Stomach (tissue), 8 donors: ENCODE measurements at regions not wholly inside any gene's neighbourhood (a gene's known extent, or its start where the extent isn't known, plus 50 kb on each side); places are given as distances from the start of the nearest gene placed in this dataset.

Experiments
- DNase-seq, 2 donors: peaks; one replicate each; pipeline versions ENCODE4 v3.0.0 to v3.0.0-alpha.2; 2013 to 2019
- H3K27ac ChIP-seq, 5 donors: fragments of 200-600 bp in 4 of 5; sonication (generic) in 4 of 5; one replicate each; pipeline ENCODE4 v1.5.1; 2013 to 2019; ENCODE audit warnings: mild to moderate bottlenecking in 1 of 5, moderate library complexity in 1 of 5
- H3K27me3 ChIP-seq, 3 donors: fragments of 200-600 bp; sonication (generic); one replicate each; pipeline ENCODE4 v1.5.1; 2017 to 2019; ENCODE audit warnings: mixed run types in 1 of 3
- H3K36me3 ChIP-seq, 4 donors: fragments of 200-600 bp; sonication (generic); 1 replicate in 3 of 4; 2 replicates in 1 of 4; pipeline ENCODE4 v1.5.1; 2016 to 2019
- H3K4me1 ChIP-seq, 4 donors: fragments of 200-600 bp; sonication (generic); one replicate each; pipeline ENCODE4 v1.5.1; 2016 to 2019
- H3K4me3 ChIP-seq, 4 donors: fragments of 200-600 bp; sonication (generic) in 3 of 4; one replicate each; pipeline ENCODE4 v1.5.1; 2016 to 2019; ENCODE audit warnings: mild to moderate bottlenecking in 1 of 4
- H3K9me3 ChIP-seq, 4 donors: fragments of 200-600 bp; sonication (generic); one replicate each; pipeline ENCODE4 v1.5.1; 2016 to 2019
- CTCF ChIP-seq, 7 experiments: fragments of 450-650 bp in 4 of 7; fragments of 200-600 bp in 3 of 7; sonication (generic) in 3 of 7; IDR thresholded peaks; one replicate each; pipeline ENCODE4 v1.5.1; 2016 to 2019; ENCODE audit warnings: antibody characterized with exemption in 7 of 7, control low read depth in 2 of 7, mild to moderate bottlenecking in 1 of 7
- EP300 ChIP-seq: sonication (generic); formaldehyde crosslinking; IDR thresholded peaks from one replicate; pipeline ENCODE4 v1.6.1; 2017; ENCODE audit warnings: antibody characterized with exemption
- POLR2A ChIP-seq, 4 donors: fragments of 450-650 bp; IDR thresholded peaks; one replicate each; pipeline ENCODE4 v1.6.1; 2016; ENCODE audit warnings: antibody characterized with exemption in 4 of 4, control low read depth in 2 of 4, mild to moderate bottlenecking in 1 of 4, moderate library complexity in 1 of 4
- POLR2AphosphoS5 ChIP-seq, 3 donors: sonication (generic); formaldehyde crosslinking; IDR thresholded peaks; one replicate each; pipeline ENCODE4 v1.6.1; 2016; ENCODE audit warnings: antibody characterized with exemption in 3 of 3
- WGBS, 5 donors: extraction: QIAGEN DNeasy Blood & Tissue Kit in 3 of 5; methylation state at CpG; one replicate each; pipeline versions ENCODE4 v1.1.5 to v1.1.7; 2013 to 2018; 5-methylcytosine and 5-hydroxymethylcytosine counted together
- intact Hi-C: fragments of 100-400 bp; cut with DNase I; formaldehyde crosslinking; loops from one replicate; pipeline ENCODE4 v1.15.1; 2023; ENCODE audit warnings: low total_unique reads
- donor health status: healthy with polysubstance abuse.
- donor health status: Bipolar disorder and iron deficiency.
- donor health status: healthy.

GRCh38 chr4:100649417-100649816, 131.6 kb upstream of the EMCN start:
- intact Hi-C loops = no loop called here
- Histone ChIP-seq H3K36me3 (no peaks in the 10 kb centered on the region), H3K9me3 (no peaks in the 10 kb centered on the region), H3K27ac (no peak overlapping the region), H3K4me3 (no peak overlapping the region), H3K4me1 (no peaks in the 10 kb centered on the region), H3K27me3 (no peaks in the 10 kb centered on the region)
- TF ChIP-seq POLR2AphosphoS5 (IDR thresholded peaks at IDR 0.05) (no peak), CTCF (IDR thresholded peaks at IDR 0.05) (no peak), EP300 (no peak), POLR2A (IDR thresholded peaks at IDR 0.05) (no peak)
- WGBS, 5 donors = 71 to 83% (median 81%) methylated on average over 1 of the region's 1 CpG
- no peak for DNase-seq

- TF ChIP-seq POLR2AphosphoS5 (IDR thresholded peaks at IDR 0.05) (no peak), EP300 (no peak), CTCF (IDR thresholded peaks at IDR 0.05) (no peak), POLR2A (IDR thresholded peaks at IDR 0.05) (no peak)
- Histone ChIP-seq H3K36me3 (no peaks in the 10 kb centered on the region), H3K27ac (no peak overlapping the region), H3K4me3 (no peak overlapping the region), H3K27me3 (no peaks in the 10 kb centered on the region), H3K4me1 (no peaks in the 10 kb centered on the region), H3K9me3 (no peaks in the 10 kb centered on the region)
- WGBS, 5 donors = 71 to 84% (median 74%) methylated on average over 3 of the region's 3 CpGs
- intact Hi-C loops = no loop called here
- DNase-seq = no peak
Measured at GRCh38 chr4:100644150-100644549, 126.3 kb upstream of the EMCN start.

GRCh38 chr4:100641336-100641735, 123.5 kb upstream of the EMCN start:
- intact Hi-C loops = no loop called here
- no peak for DNase-seq
- no peaks in the 10 kb centered on the region for H3K36me3 ChIP-seq

GRCh38 chr4:100635899-100636298, 118.1 kb upstream of the EMCN start:
- Histone ChIP-seq H3K27me3 (no peaks in the 10 kb centered on the region), H3K27ac (no peak overlapping the region), H3K9me3 (no peaks in the 10 kb centered on the region), H3K4me1 (no peaks in the 10 kb centered on the region), H3K4me3 (no peak overlapping the region), H3K36me3 (no peaks in the 10 kb centered on the region)
- intact Hi-C loops = no loop called here
- TF ChIP-seq POLR2AphosphoS5 (IDR thresholded peaks at IDR 0.05) (no peak), POLR2A (IDR thresholded peaks at IDR 0.05) (no peak), CTCF (IDR thresholded peaks at IDR 0.05) (no peak), EP300 (no peak)
- peak in 1 of 2 donors; percentile 41 for DNase-seq

More at GRCh38 chr4:100641336-100641735, 123.5 kb upstream of the EMCN start:
- H3K4me3 ChIP-seq = no peak overlapping the region
- no peaks in the 10 kb centered on the region for H3K27me3 ChIP-seq
- TF ChIP-seq EP300 (no peak), CTCF (IDR thresholded peaks at IDR 0.05) (no peak), POLR2A (IDR thresholded peaks at IDR 0.05) (no peak), POLR2AphosphoS5 (IDR thresholded peaks at IDR 0.05) (no peak)
- H3K9me3 ChIP-seq = no peaks in the 10 kb centered on the region
- no peak overlapping the region for H3K27ac ChIP-seq
- H3K4me1 ChIP-seq = no peaks in the 10 kb centered on the region

- Histone ChIP-seq H3K4me3 (no peak overlapping the region), H3K4me1 (no peaks in the 10 kb centered on the region), H3K27ac (no peak overlapping the region), H3K36me3 (no peaks in the 10 kb centered on the region), H3K9me3 (no peaks in the 10 kb centered on the region), H3K27me3 (no peaks in the 10 kb centered on the region)
- DNase-seq = no peak
- TF ChIP-seq POLR2A (IDR thresholded peaks at IDR 0.05) = no peak
- TF ChIP-seq EP300 = no peak
- TF ChIP-seq POLR2AphosphoS5 (IDR thresholded peaks at IDR 0.05) = no peak
- TF ChIP-seq CTCF (IDR thresholded peaks at IDR 0.05) = no peak
- intact Hi-C loops = no loop called here
- WGBS, 5 donors = 87 to 96% (median 88%) methylated on average over 2 of the region's 2 CpGs
Measured at GRCh38 chr4:100633269-100633668, 115.4 kb upstream of the EMCN start.
